ENCODE measurements at regions not wholly inside any gene's neighbourhood (a gene's known extent, or its start where the extent isn't known, plus 50 kb on each side); places are given as distances from the start of the nearest gene placed in this dataset.
"Not testable (repeated sequence)": the region's sequence is repeated elsewhere in the genome, so short reads cannot be mapped to it uniquely, and the experiment has no call there.

- peak in 1 of 3 donors; percentile 0 for DNase-seq
Measured at GRCh38 chr14:82872494-82872893, 1338.8 kb upstream of the SEL1L start.

GRCh38 chr14:82878951-82879350 lies 1345.3 kb upstream of the SEL1L start:
- DNase-seq = no peak

GRCh38 chr14:82879949-82880535 lies 1346.4 kb upstream of the SEL1L start:
- no peak for DNase-seq

GRCh38 chr14:82886670-82887069 lies 1353.0 kb upstream of the SEL1L start:
- DNase-seq = no peak

GRCh38 chr14:82889701-82890100 lies 1356.0 kb upstream of the SEL1L start:
- DNase-seq = no peak

GRCh38 chr14:82896476-82896875 lies 1362.8 kb upstream of the SEL1L start:
- no peak for DNase-seq

GRCh38 chr14:82897469-82898308 lies 1364.0 kb upstream of the SEL1L start:
- no peak for DNase-seq

GRCh38 chr14:82905762-82906161 lies 1372.1 kb upstream of the SEL1L start:
- no peak for DNase-seq

GRCh38 chr14:82911930-82912329 lies 1378.3 kb upstream of the SEL1L start:
- DNase-seq = no peak

- no peak for DNase-seq
Measured at GRCh38 chr14:82913396-82913795, 1379.7 kb upstream of the SEL1L start.

- no peak for DNase-seq
Measured at GRCh38 chr14:82915381-82915780, 1381.7 kb upstream of the SEL1L start.

GRCh38 chr14:82935691-82936090 lies 1402.0 kb upstream of the SEL1L start:
- no peak for DNase-seq

- no peak for DNase-seq
Measured at GRCh38 chr14:82951171-82951570, 1417.5 kb upstream of the SEL1L start.

- DNase-seq = no peak
Measured at GRCh38 chr14:82963756-82964155, 1430.1 kb upstream of the SEL1L start.

- DNase-seq = no peak
Measured at GRCh38 chr14:82987502-82988124, 1454.0 kb upstream of the SEL1L start.

GRCh38 chr14:82994547-82994946 lies 1460.9 kb upstream of the SEL1L start:
- DNase-seq = not testable (repeated sequence)

- peak in 2 of 3 donors; percentile 1 to 4 for DNase-seq
Measured at GRCh38 chr14:82999802-83000201, 1466.1 kb upstream of the SEL1L start.

- no peak for DNase-seq
Measured at GRCh38 chr14:83004456-83005006, 1470.9 kb upstream of the SEL1L start.

- no peak for DNase-seq
Measured at GRCh38 chr14:83006121-83006670, 1472.5 kb upstream of the SEL1L start.

- not testable (repeated sequence) for DNase-seq
Measured at GRCh38 chr14:83007052-83007451, 1473.4 kb upstream of the SEL1L start.

- DNase-seq = no peak
Measured at GRCh38 chr14:83007641-83008225, 1474.1 kb upstream of the SEL1L start.

- DNase-seq = no peak
Measured at GRCh38 chr14:83017296-83017695, 1483.6 kb upstream of the SEL1L start.

Measured in suppressor macrophage treated with lipopolysaccharide for 1 hour (primary cell).